NCI-H82 (cell line): ENCODE measurements at regions not wholly inside any gene's neighbourhood (a gene's known extent, or its start where the extent isn't known, plus 50 kb on each side); places are given as distances from the start of the nearest gene placed in this dataset.
"Not testable (repeated sequence)": the region's sequence is repeated elsewhere in the genome, so short reads cannot be mapped to it uniquely, and the experiment has no call there.

ENCODE experiments used
- DNase-seq: peaks from one replicate; lab custom pipeline; 2025; lab: John Stamatoyannopoulos, UW

DNA sequence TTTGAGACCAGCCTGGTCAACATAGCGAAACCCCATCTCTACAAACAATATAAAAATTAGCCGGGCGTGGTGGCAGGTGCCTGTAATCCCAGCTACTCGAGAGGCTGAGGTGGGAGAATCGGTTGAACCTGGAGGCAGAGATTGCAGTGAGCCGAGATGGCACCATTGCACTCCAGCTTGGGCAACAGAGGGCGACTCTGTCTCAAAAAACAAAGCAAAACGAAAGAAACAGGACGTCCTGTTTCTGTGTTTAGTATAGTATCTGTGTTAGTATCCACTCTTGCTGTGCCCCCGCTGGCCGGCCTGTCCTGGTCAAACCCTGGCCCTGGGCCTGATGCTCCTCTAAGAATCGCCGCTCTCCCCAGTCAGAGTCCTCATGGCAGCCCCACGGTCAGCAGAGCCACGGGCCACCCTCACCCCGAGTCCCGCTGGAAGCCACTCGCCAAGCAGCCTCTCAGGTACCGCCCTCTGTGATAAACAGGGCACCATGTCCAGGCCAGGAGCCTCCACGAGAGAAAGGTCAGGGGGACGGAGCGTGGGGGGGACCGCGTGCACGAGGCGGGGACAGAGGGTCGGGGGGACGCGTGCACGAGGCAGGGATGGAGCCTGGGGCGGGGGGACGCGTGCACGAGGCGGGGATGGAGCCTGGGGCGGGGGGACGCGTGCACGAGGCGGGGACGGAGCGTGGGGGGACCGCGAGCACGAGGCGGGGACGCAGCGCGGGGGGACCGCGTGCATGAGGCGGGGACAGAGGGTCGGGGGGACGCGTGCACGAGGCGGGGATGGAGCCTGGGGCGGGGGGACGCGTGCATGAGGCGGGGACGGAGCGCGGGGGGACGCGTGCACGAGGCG, 384.5 kb downstream of the SMOC2 start:
- DNase-seq = no peak

- no peak for DNase-seq
These were observed 382.6 kb downstream of the SMOC2 start for GRCh38 chr6:168823397-168824212.

- no peak for DNase-seq
These were observed 381.4 kb downstream of the SMOC2 start for GRCh38 chr6:168822376-168822775.

- DNase-seq = no peak
These were observed 378.6 kb downstream of the SMOC2 start for GRCh38 chr6:168819546-168819945.

GRCh38 chr6:168817558-168818159, 376.7 kb downstream of the SMOC2 start:
- no peak for DNase-seq

GRCh38 chr6:168815229-168815628, 374.2 kb downstream of the SMOC2 start:
- no peak for DNase-seq

GRCh38 chr6:168808232-168808631, 367.2 kb downstream of the SMOC2 start:
- DNase-seq = no peak

GRCh38 chr6:168804331-168804730, 363.3 kb downstream of the SMOC2 start:
- DNase-seq = no peak

DNA sequence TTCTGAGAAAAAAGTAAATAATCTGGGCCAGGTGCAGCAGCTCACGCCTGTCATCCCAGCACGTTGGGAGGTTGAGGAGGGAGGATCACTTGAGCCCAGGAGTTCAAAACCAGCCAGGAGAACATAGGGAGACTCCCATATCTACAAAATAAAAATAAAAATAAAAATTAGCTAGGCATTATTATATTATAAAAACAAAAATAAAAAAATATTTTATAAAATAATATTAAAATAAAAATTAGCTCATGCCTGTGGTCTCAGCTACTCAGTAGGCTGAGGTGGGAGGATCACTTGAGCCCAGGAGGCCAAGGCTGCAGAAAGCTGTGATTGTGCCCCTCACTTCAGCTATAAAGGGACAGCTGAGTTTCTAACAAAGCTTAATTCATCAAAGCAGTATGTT, 362.9 kb downstream of the SMOC2 start:
- no peak for DNase-seq

GRCh38 chr6:168799067-168799466, 358.1 kb downstream of the SMOC2 start:
- no peak for DNase-seq

DNA sequence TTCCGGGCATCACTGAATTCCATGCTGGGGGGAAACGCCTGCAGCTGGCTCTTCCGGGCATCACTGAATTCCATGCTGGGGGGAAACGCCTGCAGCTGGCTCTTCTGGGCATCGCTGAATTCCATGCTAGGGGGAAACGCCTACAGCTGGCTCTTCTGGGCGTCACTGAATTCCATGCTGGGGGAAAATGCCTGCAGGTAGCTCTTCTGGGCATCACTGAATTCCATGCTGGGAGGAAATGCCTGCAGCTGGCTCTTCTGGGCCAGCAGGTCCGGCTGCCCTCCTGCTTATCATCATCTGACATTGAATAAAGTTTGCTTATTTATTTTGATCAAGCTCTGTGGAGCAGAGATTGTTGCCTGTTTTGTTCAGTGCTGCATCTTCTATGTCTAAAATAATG, 355.1 kb downstream of the SMOC2 start:
- DNase-seq = no peak

DNA sequence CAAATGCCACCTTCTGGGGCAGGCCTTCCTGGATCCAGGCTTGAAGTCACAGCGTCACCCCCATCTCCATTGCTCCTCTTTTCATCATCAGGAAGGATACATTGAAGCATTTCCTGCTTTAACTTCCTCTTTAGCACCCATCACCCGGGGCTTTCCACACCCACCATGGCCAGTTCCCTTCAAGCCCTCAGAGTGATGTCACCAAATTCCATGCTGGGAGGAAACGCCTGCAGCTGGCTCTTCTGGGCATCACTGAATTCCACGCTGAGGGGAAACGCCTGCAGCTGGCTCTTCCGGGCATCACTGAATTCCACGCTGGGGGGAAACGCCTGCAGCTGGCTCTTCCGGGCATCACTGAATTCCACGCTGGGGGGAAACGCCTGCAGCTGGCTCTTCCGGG, 354.6 kb downstream of the SMOC2 start:
- DNase-seq = not testable (repeated sequence)

DNA sequence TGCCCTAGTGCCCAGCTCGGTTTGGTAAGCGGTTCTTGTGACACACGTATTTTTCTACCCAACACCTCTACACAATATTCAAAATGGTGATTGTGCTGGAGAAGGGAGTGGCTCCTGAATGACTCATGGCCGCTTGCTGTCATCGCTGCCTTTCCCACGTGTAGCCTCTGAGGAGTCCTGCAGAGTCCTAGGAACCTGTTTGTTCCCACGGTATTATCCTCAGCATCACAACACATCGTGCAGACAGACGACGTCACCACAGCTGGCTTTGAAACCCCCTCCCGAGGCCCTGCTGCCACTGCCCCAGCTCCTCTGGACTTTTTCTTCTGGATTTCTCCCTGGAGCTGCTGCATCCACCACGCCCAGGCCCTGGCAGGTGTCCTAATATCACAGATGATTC, 353.5 kb downstream of the SMOC2 start:
- no peak for DNase-seq

DNA sequence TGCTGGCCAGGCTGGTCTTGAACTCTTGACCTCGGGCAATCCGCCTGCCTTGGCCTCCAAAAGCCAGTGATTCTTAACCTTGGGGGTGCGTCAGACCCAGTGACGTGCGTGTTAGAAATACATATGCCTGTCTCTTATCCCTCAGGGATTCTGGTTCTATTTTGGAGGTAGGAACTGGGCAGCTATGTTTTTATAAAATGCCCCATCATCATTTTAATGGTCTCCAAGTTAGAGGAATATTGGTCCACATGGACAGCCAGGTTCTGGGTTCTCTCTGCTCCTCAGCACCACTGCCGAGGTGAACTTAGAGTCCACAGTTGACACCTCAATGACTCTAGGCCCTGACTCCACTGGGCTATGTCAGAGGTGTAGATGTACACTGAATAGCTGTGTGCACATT, 352.7 kb downstream of the SMOC2 start:
- DNase-seq = no peak

DNA sequence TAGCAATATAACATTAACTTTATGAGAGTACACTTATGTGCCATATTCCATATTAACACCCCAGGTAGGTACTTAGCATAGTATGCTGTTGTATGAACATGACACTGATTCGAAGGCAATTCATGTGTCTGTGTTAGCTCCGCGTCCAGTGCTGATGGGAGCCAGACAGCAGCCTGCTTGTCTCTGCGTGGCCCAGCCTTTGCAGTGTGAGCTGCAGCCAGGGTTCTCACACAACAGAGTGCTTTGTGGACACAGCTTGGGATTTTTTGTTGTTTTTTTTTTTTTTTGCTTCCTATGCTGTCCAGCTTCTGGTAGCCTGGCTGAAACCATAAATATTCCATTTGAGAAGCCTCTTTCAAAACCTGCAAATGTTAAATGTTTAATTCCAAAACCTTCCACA, 350.9 kb downstream of the SMOC2 start:
- DNase-seq = no peak

- no peak for DNase-seq
These were observed 348.7 kb downstream of the SMOC2 start for GRCh38 chr6:168789699-168790098.

DNA sequence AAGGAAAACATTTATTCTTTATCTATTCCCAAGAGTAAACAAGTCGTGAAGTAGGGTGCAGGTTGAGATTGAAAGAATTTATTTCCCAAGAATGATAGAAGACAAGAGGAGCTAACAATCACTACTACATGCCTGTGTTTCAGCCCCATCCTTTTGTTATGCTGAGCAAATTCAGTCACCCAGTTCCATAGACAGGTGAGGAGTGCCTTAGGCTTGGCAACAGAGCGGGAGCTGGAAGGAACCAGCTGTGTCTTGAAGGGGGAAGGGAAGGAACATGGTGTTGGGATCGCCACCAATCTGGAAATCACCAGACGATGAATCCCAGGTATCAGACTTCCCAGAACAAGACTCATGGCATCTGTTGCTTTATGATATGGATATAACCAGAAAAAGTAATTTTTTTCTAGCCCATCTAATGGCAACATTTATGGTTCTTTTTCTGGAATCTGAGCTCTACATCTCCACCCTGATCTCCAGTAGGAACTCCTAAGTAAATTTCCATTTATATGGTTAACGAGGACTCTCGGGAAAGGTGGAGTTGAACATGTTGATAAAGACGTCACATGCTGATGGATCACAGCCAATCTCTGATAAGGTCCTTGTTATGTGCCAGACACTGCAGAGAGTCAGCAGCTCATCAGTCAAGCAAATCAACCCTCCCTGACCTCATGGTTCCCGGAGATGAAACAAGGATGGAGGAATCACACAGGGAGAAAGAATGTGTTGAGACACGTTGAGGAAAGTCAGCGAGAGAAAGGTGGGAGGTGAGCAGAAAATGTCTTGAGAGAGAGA, 344.9 kb downstream of the SMOC2 start:
- DNase-seq = no peak

GRCh38 chr6:168784426-168784825, 343.4 kb downstream of the SMOC2 start:
- DNase-seq = no peak

- no peak for DNase-seq
These were observed 342.7 kb downstream of the SMOC2 start for GRCh38 chr6:168783720-168784119.

DNA sequence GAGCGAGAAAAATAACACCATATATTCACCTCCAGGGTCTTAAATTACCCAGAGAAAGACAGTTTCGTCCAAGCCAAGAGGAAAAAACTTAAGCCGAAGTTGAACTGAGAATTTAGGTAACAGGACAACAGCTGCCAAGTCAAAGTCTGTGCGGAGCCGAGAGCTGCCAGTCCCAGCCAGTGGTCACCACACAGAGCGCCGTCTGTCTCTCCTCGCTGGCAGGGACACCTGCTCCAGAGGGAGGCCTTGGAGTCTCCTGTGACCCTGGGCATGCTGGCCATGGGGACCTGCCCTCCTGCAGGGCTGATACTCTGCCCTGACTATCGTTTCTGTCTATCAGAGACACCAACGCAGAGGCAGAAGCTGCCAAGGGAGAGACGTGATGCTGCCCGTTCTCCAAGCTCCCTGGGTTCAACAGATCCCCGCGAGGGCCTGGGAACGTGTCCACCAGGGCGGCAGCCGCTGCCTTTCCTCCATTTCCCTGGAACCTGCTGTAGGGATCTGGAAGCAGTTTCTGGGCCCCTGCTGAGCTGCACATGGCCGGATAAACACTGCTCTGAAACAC, 341.3 kb downstream of the SMOC2 start:
- DNase-seq = no peak

DNA sequence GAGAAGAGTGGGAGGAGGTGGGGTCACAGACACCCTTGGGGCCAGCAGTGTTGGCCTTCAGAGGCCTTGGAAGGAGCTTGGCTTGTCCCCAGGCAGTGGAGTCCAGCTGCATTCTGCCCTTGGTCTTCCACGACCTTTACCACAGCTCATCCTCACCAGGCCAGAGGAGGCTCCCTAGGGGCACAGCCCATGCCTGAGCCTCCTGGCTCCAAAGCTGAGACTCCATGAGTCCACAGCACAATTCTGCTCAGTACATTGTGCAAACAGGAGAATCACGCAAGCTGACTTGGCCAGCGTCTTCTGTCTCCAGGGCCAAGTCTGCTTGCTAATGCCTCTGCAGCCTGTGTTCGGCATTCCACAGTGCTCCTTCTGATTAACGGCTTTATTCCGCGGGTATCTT, 337.2 kb downstream of the SMOC2 start:
- DNase-seq = no peak

GRCh38 chr6:168774381-168774780, 333.4 kb downstream of the SMOC2 start:
- no peak for DNase-seq
